ENCODE measurements at regions not wholly inside any gene's neighbourhood (a gene's known extent, or its start where the extent isn't known, plus 50 kb on each side); places are given as distances from the start of the nearest gene placed in this dataset.

- no peak for ATAC-seq
- TF ChIP-seq ZFP3 (CRISPR knock-in tag; IDR thresholded peaks at IDR 0.05): no peak
- TF ChIP-seq GLIS3 (CRISPR knock-in tag; IDR thresholded peaks at IDR 0.05): no peak
- no peak for TF ChIP-seq TOX (CRISPR knock-in tag; IDR thresholded peaks at IDR 0.05; ENCODE audit: borderline replicate concordance)
- no peak for TF ChIP-seq PPARA (CRISPR knock-in tag; IDR thresholded peaks at IDR 0.05; ENCODE audit: borderline replicate concordance)
- no peak for TF ChIP-seq SNAI2 (CRISPR knock-in tag; IDR thresholded peaks at IDR 0.05)
- no peak for TF ChIP-seq ZNF565 (CRISPR knock-in tag; conservative IDR thresholded peaks at IDR 0.05; ENCODE audit: low read depth)
- TF ChIP-seq ISL1 (CRISPR knock-in tag; IDR thresholded peaks at IDR 0.05): no peak
- TF ChIP-seq ZC3H10 (CRISPR knock-in tag; IDR thresholded peaks at IDR 0.05): no peak
- TF ChIP-seq POU6F1 (CRISPR knock-in tag; IDR thresholded peaks at IDR 0.05; ENCODE audit: borderline replicate concordance, low read depth): no peak
- no peak for TF ChIP-seq BACH2 (CRISPR knock-in tag; IDR thresholded peaks at IDR 0.05; ENCODE audit: borderline replicate concordance)
- TF ChIP-seq ARNTL (CRISPR knock-in tag; IDR thresholded peaks at IDR 0.05; ENCODE audit: borderline replicate concordance, low read depth): no peak
Observed at GRCh38 chr1:184861755-184862336, 107.2 kb upstream of the EDEM3 start.

GRCh38 chr1:184860985-184861754 is 106.5 kb upstream of the EDEM3 start:
- peak; percentile 9; the same call in 2 of the 3 replicates for ATAC-seq
- no peak for TF ChIP-seq SNAI2 (CRISPR knock-in tag; IDR thresholded peaks at IDR 0.05)
- no peak for TF ChIP-seq CSDC2 (CRISPR knock-in tag; IDR thresholded peaks at IDR 0.05)
- no peak for TF ChIP-seq ARNTL (CRISPR knock-in tag; IDR thresholded peaks at IDR 0.05; ENCODE audit: borderline replicate concordance, low read depth)
- no peak for TF ChIP-seq ZNF8 (CRISPR knock-in tag; IDR thresholded peaks at IDR 0.05)
- TF ChIP-seq ZNF70 (CRISPR knock-in tag; IDR thresholded peaks at IDR 0.05): no peak
- TF ChIP-seq RARB (CRISPR knock-in tag; IDR thresholded peaks at IDR 0.05): no peak
- no peak for TF ChIP-seq PPARA (CRISPR knock-in tag; IDR thresholded peaks at IDR 0.05; ENCODE audit: borderline replicate concordance)
- TF ChIP-seq OSR1 (CRISPR knock-in tag; IDR thresholded peaks at IDR 0.05): no peak
- TF ChIP-seq CREB5 (CRISPR knock-in tag; IDR thresholded peaks at IDR 0.05; ENCODE audit: low read depth): no peak

GRCh38 chr1:184860535-184860934 is 105.9 kb upstream of the EDEM3 start:
- TF ChIP-seq SNAI2 (CRISPR knock-in tag; IDR thresholded peaks at IDR 0.05) (no peak), PATZ1 (CRISPR knock-in tag; IDR thresholded peaks at IDR 0.05; ENCODE audit: borderline replicate concordance) (no peak), TSHZ2 (CRISPR knock-in tag; IDR thresholded peaks at IDR 0.05) (no peak), OSR1 (CRISPR knock-in tag; IDR thresholded peaks at IDR 0.05) (no peak), RARB (CRISPR knock-in tag; IDR thresholded peaks at IDR 0.05) (no peak), GLIS3 (CRISPR knock-in tag; IDR thresholded peaks at IDR 0.05) (no peak), CSDC2 (CRISPR knock-in tag; IDR thresholded peaks at IDR 0.05) (no peak), ZNF565 (CRISPR knock-in tag; conservative IDR thresholded peaks at IDR 0.05; ENCODE audit: low read depth) (no peak), BACH2 (CRISPR knock-in tag; IDR thresholded peaks at IDR 0.05; ENCODE audit: borderline replicate concordance) (no peak), PPARA (CRISPR knock-in tag; IDR thresholded peaks at IDR 0.05; ENCODE audit: borderline replicate concordance) (no peak), POU6F1 (CRISPR knock-in tag; IDR thresholded peaks at IDR 0.05; ENCODE audit: borderline replicate concordance, low read depth) (no peak), ZNF70 (CRISPR knock-in tag; IDR thresholded peaks at IDR 0.05) (no peak), ARNTL (CRISPR knock-in tag; IDR thresholded peaks at IDR 0.05; ENCODE audit: borderline replicate concordance, low read depth) (no peak), TOX (CRISPR knock-in tag; IDR thresholded peaks at IDR 0.05; ENCODE audit: borderline replicate concordance) (no peak), ZFP30 (CRISPR knock-in tag; IDR thresholded peaks at IDR 0.05) (no peak), CREB5 (CRISPR knock-in tag; IDR thresholded peaks at IDR 0.05; ENCODE audit: low read depth) (no peak)
- no peak; the same call in 2 of the 3 replicates for ATAC-seq

All from SK-N-SH treated with all-trans-retinoic acid at 6 μM for 48 hours (cell line).